ENCODE measurements at regions not wholly inside any gene's neighbourhood (a gene's known extent, or its start where the extent isn't known, plus 50 kb on each side); places are given as distances from the start of the nearest gene placed in this dataset.

- TF ChIP-seq CHD7 (IDR thresholded peaks at IDR 0.05; ENCODE audit: insufficient replicate concordance, low read length): no peak
- TF ChIP-seq MAX (IDR thresholded peaks at IDR 0.05): no peak
- TF ChIP-seq HDAC2 (IDR thresholded peaks at IDR 0.05; ENCODE audit: borderline replicate concordance in 1 of 2, low read depth in 2 of 2, low read length in 2 of 2): no peak
- TF ChIP-seq HDAC6 (IDR thresholded peaks at IDR 0.05; ENCODE audit: low read depth, low read length): no peak
- TF ChIP-seq EGR1 (IDR thresholded peaks at IDR 0.05; ENCODE audit: borderline replicate concordance, low read depth, low read length): no peak
Measured at GRCh38 chr18:28771849-28772248, 594.9 kb upstream of the CDH2 start (continued).
